CD14-positive monocyte (primary cell): ENCODE measurements at regions not wholly inside any gene's neighbourhood (a gene's known extent, or its start where the extent isn't known, plus 50 kb on each side); places are given as distances from the start of the nearest gene placed in this dataset.

Experiments used
- DNase-seq, 3 donors: peaks; one replicate each; pipeline ENCODE4 v3.0.0-alpha.2; 2011 to 2022
- H2AFZ ChIP-seq: 2 replicates; pipeline ENCODE4 v1.6.0; 2012; ENCODE audit warnings: mild to moderate bottlenecking, low read depth, low read length, inconsistent platforms; ENCODE audit not compliant: insufficient read depth, poor library complexity, severe bottlenecking
- H3K27ac ChIP-seq, 2 donors: 1 replicate in 1 of 2; 2 replicates in 1 of 2; pipeline ENCODE4 v1.5.1; 2012 to 2013; ENCODE audit warnings: low read length in 2 of 2, control low read depth in 1 of 2, inconsistent platforms in 1 of 2, low read depth in 1 of 2, mild to moderate bottlenecking in 1 of 2
- H3K27me3 ChIP-seq, 2 donors: one replicate each; pipeline versions ENCODE4 v1.6.0 to v1.6.1; 2011 to 2013; ENCODE audit warnings: low read length in 2 of 2; ENCODE audit not compliant: control insufficient read depth in 2 of 2, insufficient read depth in 2 of 2
- H3K36me3 ChIP-seq, 2 donors: replicated peaks in 1 of 2; 1 replicate in 1 of 2; 2 replicates in 1 of 2; pipeline versions ENCODE4 v1.5.1 to v1.6.1; 2012 to 2013; ENCODE audit warnings: low read length in 2 of 2, control low read depth in 1 of 2, inconsistent platforms in 1 of 2, mild to moderate bottlenecking in 1 of 2; ENCODE audit not compliant: insufficient read depth in 2 of 2, control insufficient read depth in 1 of 2
- H3K4me1 ChIP-seq, 2 donors: 1 replicate in 1 of 2; 2 replicates in 1 of 2; pipeline versions ENCODE4 v1.5.1 to v1.6.1; 2012 to 2013; ENCODE audit warnings: low read length in 2 of 2, control low read depth in 1 of 2, inconsistent platforms in 1 of 2, mild to moderate bottlenecking in 1 of 2, moderate library complexity in 1 of 2; ENCODE audit not compliant: insufficient read depth in 2 of 2, control insufficient read depth in 1 of 2
- H3K4me2 ChIP-seq: replicated peaks from 2 replicates; pipeline ENCODE3; 2012; ENCODE audit warnings: low read length, moderate library complexity, mild to moderate bottlenecking; ENCODE audit not compliant: poor library complexity, severe bottlenecking; ENCODE audit errors: extremely low read depth
- H3K4me3 ChIP-seq, 3 experiments: fragments of 200-600 bp in 1 of 3; sonication (generic) in 1 of 3; replicated peaks in 1 of 3; 1 replicate in 2 of 3; 2 replicates in 1 of 3; pipeline ENCODE4 v1.5.1; 2011 to 2013; ENCODE audit warnings: low read length in 3 of 3, mild to moderate bottlenecking in 3 of 3, control low read depth in 2 of 3, low read depth in 2 of 3, inconsistent platforms in 1 of 3, moderate library complexity in 1 of 3
- H3K79me2 ChIP-seq: 2 replicates; pipeline ENCODE4 v1.6.0; 2012; ENCODE audit warnings: mild to moderate bottlenecking, control low read depth, inconsistent platforms, low read length, moderate library complexity; ENCODE audit not compliant: insufficient read depth
- H3K9ac ChIP-seq: 2 replicates; pipeline ENCODE4 v1.6.0; 2017; ENCODE audit warnings: low read length, mild to moderate bottlenecking; ENCODE audit not compliant: insufficient read depth, poor library complexity, severe bottlenecking
- H3K9me3 ChIP-seq, 2 donors: replicated peaks in 1 of 2; 1 replicate in 1 of 2; 2 replicates in 1 of 2; pipeline versions ENCODE4 v1.5.1 to v1.6.1; 2012 to 2013; ENCODE audit warnings: low read length in 2 of 2, control low read depth in 1 of 2; ENCODE audit not compliant: control insufficient read depth in 1 of 2, insufficient read depth in 1 of 2
- H4K20me1 ChIP-seq: 2 replicates; pipeline ENCODE4 v1.6.0; 2012; ENCODE audit warnings: mild to moderate bottlenecking, low read length, control low read depth, moderate library complexity; ENCODE audit not compliant: insufficient read depth
- H3K27ac Mint-ChIP-seq, 7 donors: one replicate each; pipeline ENCODE4 v1.8.0; 2020; ENCODE audit warnings: mild to moderate bottlenecking in 7 of 7, mixed read lengths in 7 of 7, moderate library complexity in 6 of 7, inconsistent platforms in 2 of 7
- H3K27me3 Mint-ChIP-seq, 3 donors: one replicate each; pipeline ENCODE4 v1.8.0; 2021 to 2022; ENCODE audit warnings: low read depth in 3 of 3, mild to moderate bottlenecking in 3 of 3, mixed read lengths in 3 of 3, moderate library complexity in 3 of 3, inconsistent platforms in 1 of 3
- H3K36me3 Mint-ChIP-seq, 2 donors: one replicate each; pipeline ENCODE4 v1.8.0; 2020; ENCODE audit warnings: mixed read lengths in 2 of 2, inconsistent platforms in 1 of 2, mild to moderate bottlenecking in 1 of 2
- H3K4me1 Mint-ChIP-seq: one replicate; pipeline ENCODE4 v1.8.0; 2020; ENCODE audit warnings: mild to moderate bottlenecking, mixed read lengths
- H3K4me3 Mint-ChIP-seq, 2 donors: one replicate each; pipeline ENCODE4 v1.8.0; 2020; ENCODE audit warnings: mild to moderate bottlenecking in 2 of 2, mixed read lengths in 2 of 2, moderate library complexity in 1 of 2
- H3K9me3 Mint-ChIP-seq, 7 donors: one replicate each; pipeline ENCODE4 v1.8.0; 2020 to 2022; ENCODE audit warnings: mixed read lengths in 7 of 7, mild to moderate bottlenecking in 6 of 7, moderate library complexity in 6 of 7, inconsistent platforms in 2 of 7
- CTCF ChIP-seq: fragments of 200-600 bp; IDR thresholded peaks from one replicate; pipeline ENCODE4 v1.8.0; 2022; ENCODE audit warnings: antibody characterized with exemption, mild to moderate bottlenecking
- WGBS: methylation state at CpG from one replicate; pipeline ENCODE4 v1.1.5; 2013; ENCODE audit warnings: missing lambda C conversion rate; ENCODE audit not compliant: insufficient coverage; 5-methylcytosine and 5-hydroxymethylcytosine counted together
- intact Hi-C, 2 donors: fragments of 100-400 bp; cut with micrococcal nuclease; formaldehyde crosslinking; loops; one replicate each; pipeline versions ENCODE4 v1.15.0 to v1.15.1; 2023

- no peak for TF ChIP-seq CTCF
- peaks cover 0 to 2% of the 10 kb centered on the region in 2 donors for H3K27me3 ChIP-seq
- no peaks in the 10 kb centered on the region for H3K79me2 ChIP-seq
- H4K20me1 ChIP-seq: no peaks in the 10 kb centered on the region
- no peak overlapping the region for H3K4me3 ChIP-seq
- H3K4me1 ChIP-seq: no peaks in the 10 kb centered on the region
- H3K4me1 Mint-ChIP-seq: no peaks in the 10 kb centered on the region
- no peaks in the 10 kb centered on the region for H3K36me3 Mint-ChIP-seq
- peaks cover 0 to 2% (median 0%) of the 10 kb centered on the region in 7 donors for H3K9me3 Mint-ChIP-seq
- no peak overlapping the region for H3K27ac ChIP-seq
- 62% methylated on average over 3 of the region's 5 CpGs for WGBS
- H3K27ac Mint-ChIP-seq: no peak overlapping the region
- H3K9ac ChIP-seq: no peak overlapping the region
- intact Hi-C loops: no loop called here
- no peak overlapping the region for H3K4me3 Mint-ChIP-seq
- H3K27me3 Mint-ChIP-seq: peaks cover 1 to 10% (median 7%) of the 10 kb centered on the region in 3 donors
- no peaks in the 10 kb centered on the region for H3K36me3 ChIP-seq
- H3K4me2 ChIP-seq: no peak overlapping the region
- H2AFZ ChIP-seq: no peak overlapping the region
- no peaks in the 10 kb centered on the region for H3K9me3 ChIP-seq
- DNase-seq: no peak
Observed at GRCh38 chr6:87944541-87944954, 103.1 kb upstream of the SPACA1 start.

GRCh38 chr6:87943191-87943590, 104.5 kb upstream of the SPACA1 start:
- DNase-seq: no peak
- Mint-ChIP-seq H3K4me1 (no peaks in the 10 kb centered on the region), H3K9me3 (peaks cover 0 to 2% (median 0%) of the 10 kb centered on the region in 7 donors), H3K27ac (no peak overlapping the region), H3K36me3 (no peaks in the 10 kb centered on the region), H3K4me3 (no peak overlapping the region), H3K27me3 (peaks cover 1 to 9% (median 7%) of the 10 kb centered on the region in 3 donors)
- Histone ChIP-seq H4K20me1 (no peaks in the 10 kb centered on the region), H3K4me2 (no peak overlapping the region), H3K27ac (no peak overlapping the region), H3K4me3 (no peak overlapping the region), H3K9ac (no peak overlapping the region), H3K4me1 (no peaks in the 10 kb centered on the region), H3K9me3 (no peaks in the 10 kb centered on the region), H3K27me3 (peaks cover 0 to 2% of the 10 kb centered on the region in 2 donors), H3K79me2 (no peaks in the 10 kb centered on the region), H3K36me3 (no peaks in the 10 kb centered on the region), H2AFZ (no peak overlapping the region)
- WGBS: 89% methylated on average over 3 of the region's 3 CpGs
- intact Hi-C loops: no loop called here
- no peak for TF ChIP-seq CTCF
